Spleen (tissue), 11 donors: ENCODE measurements at regions not wholly inside any gene's neighbourhood (a gene's known extent, or its start where the extent isn't known, plus 50 kb on each side); places are given as distances from the start of the nearest gene placed in this dataset.

Experiments
- DNase-seq: peaks from one replicate; pipeline ENCODE4 v3.0.0-alpha.2; 2020
- H3K27ac ChIP-seq, 8 donors: fragments of 200-600 bp; sonication (generic) in 7 of 8; 1 replicate in 4 of 8; 2 replicates in 4 of 8; pipeline versions ENCODE4 v1.5.0 to v1.8.0; 2016 to 2021; ENCODE audit warnings: inconsistent platforms in 4 of 8, mild to moderate bottlenecking in 4 of 8, moderate library complexity in 1 of 8
- H3K27me3 ChIP-seq, 7 donors: fragments of 200-600 bp; sonication (generic) in 6 of 7; replicated peaks in 1 of 7; 1 replicate in 4 of 7; 2 replicates in 3 of 7; pipeline versions ENCODE4 v1.5.0 to v1.8.0; 2016 to 2021; ENCODE audit warnings: inconsistent platforms in 3 of 7, mild to moderate bottlenecking in 1 of 7
- H3K36me3 ChIP-seq, 6 donors: fragments of 200-600 bp; sonication (generic) in 5 of 6; 1 replicate in 4 of 6; 2 replicates in 2 of 6; pipeline versions ENCODE4 v1.5.0 to v1.8.0; 2016 to 2021; ENCODE audit warnings: inconsistent platforms in 2 of 6
- H3K4me1 ChIP-seq, 6 donors: fragments of 200-600 bp; sonication (generic) in 5 of 6; 1 replicate in 3 of 6; 2 replicates in 3 of 6; pipeline versions ENCODE4 v1.5.0 to v1.8.0; 2016 to 2021; ENCODE audit warnings: inconsistent platforms in 3 of 6
- H3K4me3 ChIP-seq, 8 donors: fragments of 200-600 bp; sonication (generic) in 7 of 8; 1 replicate in 4 of 8; 2 replicates in 4 of 8; pipeline versions ENCODE4 v1.5.0 to v1.8.0; 2016 to 2021; ENCODE audit warnings: inconsistent platforms in 4 of 8, mild to moderate bottlenecking in 4 of 8, moderate library complexity in 2 of 8
- H3K9me3 ChIP-seq, 8 donors: fragments of 200-600 bp; sonication (generic) in 7 of 8; 1 replicate in 4 of 8; 2 replicates in 4 of 8; pipeline versions ENCODE4 v1.5.0 to v1.8.0; 2016 to 2021; ENCODE audit warnings: inconsistent platforms in 4 of 8
- POLR2A ChIP-seq, 3 donors: fragments of 450-650 bp; IDR thresholded peaks; one replicate each; pipeline ENCODE4 v1.5.1; 2017; ENCODE audit warnings: antibody characterized with exemption in 3 of 3, mild to moderate bottlenecking in 1 of 3
- POLR2AphosphoS5 ChIP-seq, 3 donors: sonication (generic); formaldehyde crosslinking; IDR thresholded peaks; one replicate each; pipeline ENCODE4 v1.5.1; 2017; ENCODE audit warnings: antibody characterized with exemption in 3 of 3
- WGBS, 5 donors: extraction: QIAGEN DNeasy Blood & Tissue Kit in 3 of 5; methylation state at CpG; one replicate each; pipeline versions ENCODE4 v1.1.5 to v1.1.7; 2013 to 2018; 5-methylcytosine and 5-hydroxymethylcytosine counted together
- intact Hi-C: fragments of 100-400 bp; cut with DNase I; formaldehyde crosslinking; loops from one replicate; pipeline ENCODE4 v1.15.0; 2023; ENCODE audit warnings: low total_unique reads
- TF ChIP-seq, protein P1 (sequence below), 11 experiments: fragments of 200-600 bp in 7 of 11; fragments of 450-650 bp in 4 of 11; sonication (generic) in 4 of 11; IDR thresholded peaks in 8 of 11; conservative IDR thresholded peaks in 3 of 11; 1 replicate in 7 of 11; 2 replicates in 4 of 11; pipeline versions ENCODE4 v1.4.0 to v1.8.0; 2016 to 2021; ENCODE audit warnings: antibody characterized with exemption in 11 of 11, inconsistent platforms in 4 of 11, mild to moderate bottlenecking in 1 of 11
- donor health status: healthy with polysubstance abuse.
- donor health status: DM: no; HTN: no; CAD: no; lungs with moderate emphysema.
- donor health status: DM: no; HTN: no; CAD: no.
- donor health status: Bipolar disorder and iron deficiency.
- donor health status: healthy.
- donor health status: DM: no; HTN: no; CAD: no.
- donor health status: DM: yes; HTN: yes; CAD: no.

DNA sequence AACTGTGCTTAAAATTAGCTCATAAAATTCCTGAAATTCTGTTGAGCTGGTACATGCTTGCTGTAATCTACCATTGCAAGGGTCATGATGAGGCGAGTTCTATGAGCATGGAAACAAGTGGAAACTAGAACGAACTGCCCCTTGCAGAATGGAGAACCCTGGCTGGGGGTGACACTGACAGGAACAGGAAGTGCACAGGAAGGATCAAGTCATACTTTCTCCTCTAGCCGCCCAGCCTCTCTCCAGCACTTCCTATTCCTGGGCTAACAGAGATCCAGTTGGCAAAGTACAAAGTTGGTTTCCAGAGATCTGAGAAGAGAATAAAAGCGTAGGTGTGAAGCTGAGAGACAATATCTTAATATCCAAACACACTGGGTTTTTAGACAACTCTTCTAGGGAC, 414.2 kb upstream of the PODXL start:
- no peak for DNase-seq
- Histone ChIP-seq H3K9me3 (peaks cover 0 to 2% (median 0%) of the 10 kb centered on the region in 8 donors), H3K27me3 (peaks cover 0 to 2% (median 0%) of the 10 kb centered on the region in 7 donors), H3K27ac (no peak overlapping the region), H3K36me3 (no peaks in the 10 kb centered on the region), H3K4me1 (no peaks in the 10 kb centered on the region), H3K4me3 (no peak overlapping the region)
- TF ChIP-seq POLR2AphosphoS5 (IDR thresholded peaks at IDR 0.05) (no peak), POLR2A (IDR thresholded peaks at IDR 0.05) (no peak)
- TF ChIP-seq, protein P1, sequence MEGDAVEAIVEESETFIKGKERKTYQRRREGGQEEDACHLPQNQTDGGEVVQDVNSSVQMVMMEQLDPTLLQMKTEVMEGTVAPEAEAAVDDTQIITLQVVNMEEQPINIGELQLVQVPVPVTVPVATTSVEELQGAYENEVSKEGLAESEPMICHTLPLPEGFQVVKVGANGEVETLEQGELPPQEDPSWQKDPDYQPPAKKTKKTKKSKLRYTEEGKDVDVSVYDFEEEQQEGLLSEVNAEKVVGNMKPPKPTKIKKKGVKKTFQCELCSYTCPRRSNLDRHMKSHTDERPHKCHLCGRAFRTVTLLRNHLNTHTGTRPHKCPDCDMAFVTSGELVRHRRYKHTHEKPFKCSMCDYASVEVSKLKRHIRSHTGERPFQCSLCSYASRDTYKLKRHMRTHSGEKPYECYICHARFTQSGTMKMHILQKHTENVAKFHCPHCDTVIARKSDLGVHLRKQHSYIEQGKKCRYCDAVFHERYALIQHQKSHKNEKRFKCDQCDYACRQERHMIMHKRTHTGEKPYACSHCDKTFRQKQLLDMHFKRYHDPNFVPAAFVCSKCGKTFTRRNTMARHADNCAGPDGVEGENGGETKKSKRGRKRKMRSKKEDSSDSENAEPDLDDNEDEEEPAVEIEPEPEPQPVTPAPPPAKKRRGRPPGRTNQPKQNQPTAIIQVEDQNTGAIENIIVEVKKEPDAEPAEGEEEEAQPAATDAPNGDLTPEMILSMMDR (IDR thresholded peaks at IDR 0.05 in 8 of 11, conservative IDR thresholded peaks at IDR 0.05 in 3 of 11), result no peak
- WGBS, 5 donors, result 35 to 48% (median 43%) methylated on average over 4 of the region's 4 CpGs
- intact Hi-C loops, result no loop called here

DNA sequence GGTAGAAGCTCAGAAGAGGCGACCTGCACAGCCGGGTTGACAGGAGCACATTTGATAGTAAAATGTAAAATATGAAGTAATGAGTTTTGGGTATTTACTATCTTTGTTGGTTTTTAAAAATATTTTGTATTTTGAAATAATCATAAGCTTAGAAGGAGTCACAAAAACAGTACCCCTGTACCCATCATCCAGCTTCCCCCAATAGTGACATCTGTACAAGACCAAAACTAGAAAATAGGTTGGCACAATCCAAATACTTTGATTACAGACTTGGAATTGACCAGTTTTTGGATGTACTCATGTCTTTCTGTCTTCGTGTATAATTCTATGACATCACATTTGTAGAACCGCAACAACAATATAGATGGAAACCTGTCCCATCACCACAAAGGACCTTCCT, 413.1 kb upstream of the PODXL start:
- no peaks in the 10 kb centered on the region for H3K36me3 ChIP-seq
- 84 to 90% (median 85%) methylated on average over 4 of the region's 4 CpGs for WGBS, 5 donors
- H3K27ac ChIP-seq, result no peak overlapping the region
- intact Hi-C loops, result no loop called here
- H3K4me3 ChIP-seq, result no peak overlapping the region
- no peaks in the 10 kb centered on the region for H3K9me3 ChIP-seq
- TF ChIP-seq POLR2AphosphoS5 (IDR thresholded peaks at IDR 0.05), result no peak
- TF ChIP-seq POLR2A (IDR thresholded peaks at IDR 0.05), result no peak
- TF ChIP-seq, protein P1 (IDR thresholded peaks at IDR 0.05 in 8 of 11, conservative IDR thresholded peaks at IDR 0.05 in 3 of 11), result no peak
- DNase-seq, result no peak
- peaks cover 0 to 6% (median 0%) of the 10 kb centered on the region in 7 donors for H3K27me3 ChIP-seq
- no peaks in the 10 kb centered on the region for H3K4me1 ChIP-seq

DNA sequence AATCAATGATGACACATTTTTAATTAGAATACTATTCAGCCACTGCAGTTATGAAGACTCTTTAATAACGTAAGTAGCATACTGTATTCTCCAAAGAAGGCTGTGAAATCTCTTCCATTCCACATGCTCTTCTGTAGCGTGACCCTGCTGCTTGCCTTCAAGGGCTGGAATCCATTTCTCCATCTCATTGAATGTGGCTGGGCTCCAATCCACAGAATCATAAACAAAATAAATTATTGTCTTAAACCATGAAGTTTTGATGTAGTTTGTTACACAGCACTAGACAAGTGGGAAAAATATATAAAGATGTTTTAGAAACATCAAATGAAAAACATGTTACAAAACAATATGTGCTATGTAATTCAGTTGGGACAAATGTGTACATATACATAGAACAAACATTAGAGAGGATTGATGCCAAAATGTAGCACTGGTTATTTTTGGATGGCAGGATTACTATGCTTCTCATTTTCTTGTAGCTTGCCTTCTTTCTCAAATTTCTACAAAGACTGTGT, 410.8 kb upstream of the PODXL start:
- intact Hi-C loops, result no loop called here
- WGBS, 5 donors, result 71 to 83% (median 81%) methylated on average over 2 of the region's 2 CpGs

DNA sequence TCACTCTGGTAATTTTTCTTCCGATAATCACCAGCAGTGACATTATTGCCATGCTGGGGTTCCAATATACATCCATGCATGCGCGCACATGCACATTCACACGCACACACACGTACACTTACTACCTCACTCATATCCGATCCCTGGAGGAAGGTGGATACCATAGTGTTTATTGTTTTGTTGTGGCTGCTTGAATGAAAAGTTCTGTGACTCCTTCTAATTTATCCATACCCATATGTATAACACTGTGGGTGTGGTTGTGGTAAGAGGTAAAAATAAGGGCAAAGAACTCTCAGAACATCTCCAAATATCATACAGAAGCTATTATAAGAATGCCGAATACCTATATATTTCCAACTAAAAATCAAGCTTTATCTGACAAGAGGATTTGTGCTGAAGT, 407.8 kb upstream of the PODXL start:
- H3K9me3 ChIP-seq, result no peaks in the 10 kb centered on the region
- TF ChIP-seq, protein P1 (IDR thresholded peaks at IDR 0.05 in 8 of 11, conservative IDR thresholded peaks at IDR 0.05 in 3 of 11), result no peak
- TF ChIP-seq POLR2AphosphoS5 (IDR thresholded peaks at IDR 0.05) (no peak), POLR2A (IDR thresholded peaks at IDR 0.05) (no peak)
- no peak for DNase-seq
- no peaks in the 10 kb centered on the region for H3K36me3 ChIP-seq
- H3K4me3 ChIP-seq, result no peak overlapping the region
- H3K4me1 ChIP-seq, result no peaks in the 10 kb centered on the region
- 95 to 98% (median 95%) methylated on average over 7 of the region's 7 CpGs for WGBS, 5 donors
- no peak overlapping the region for H3K27ac ChIP-seq
- intact Hi-C loops, result no loop called here
- H3K27me3 ChIP-seq, result peaks cover 0 to 8% (median 0%) of the 10 kb centered on the region in 7 donors

More for the DNA sequence above, 410.8 kb upstream of the PODXL start:
- Histone ChIP-seq H3K27me3 (peaks cover 0 to 6% (median 0%) of the 10 kb centered on the region in 7 donors), H3K27ac (no peak overlapping the region), H3K9me3 (no peaks in the 10 kb centered on the region), H3K4me3 (no peak overlapping the region), H3K36me3 (no peaks in the 10 kb centered on the region), H3K4me1 (no peaks in the 10 kb centered on the region)
- no peak for DNase-seq
- no peak for TF ChIP-seq POLR2AphosphoS5 (IDR thresholded peaks at IDR 0.05)
- TF ChIP-seq POLR2A (IDR thresholded peaks at IDR 0.05), result no peak
- TF ChIP-seq, protein P1 (IDR thresholded peaks at IDR 0.05 in 8 of 11, conservative IDR thresholded peaks at IDR 0.05 in 3 of 11), result no peak
